ENCODE measurements at regions not wholly inside any gene's neighbourhood (a gene's known extent, or its start where the extent isn't known, plus 50 kb on each side); places are given as distances from the start of the nearest gene placed in this dataset.
A peak's percentile ranks its signal among the peaks of the same experiment; 100 is the strongest.

DNA sequence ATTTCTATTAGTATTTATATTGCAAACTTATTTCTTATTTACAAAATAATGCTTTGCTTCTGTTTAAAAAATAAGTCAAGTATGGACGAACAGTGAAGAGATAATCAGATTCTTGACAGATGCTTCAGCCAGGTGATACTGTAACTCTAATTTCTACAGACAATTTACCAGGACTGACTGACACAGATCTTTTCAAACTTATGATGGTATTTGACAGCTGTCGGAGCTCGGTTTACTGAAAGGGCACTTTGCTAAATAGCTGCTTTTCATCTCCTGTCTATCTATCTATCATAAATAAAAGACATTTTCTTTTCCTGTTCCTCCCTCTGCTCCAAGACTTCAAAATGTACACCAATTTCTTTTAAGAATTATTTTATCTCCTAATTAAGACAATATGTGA is 422.5 kb upstream of the SLC8A1 start:
- no peak overlapping the region for H3K4me3 ChIP-seq (ENCODE audit: low read length)
- WGBS (ENCODE audit: insufficient coverage), result no CpG with 5 or more reads among the region's 3 CpGs
- H3K36me3 ChIP-seq (ENCODE audit: control insufficient read depth, insufficient read depth, low read length), result no peaks in the 10 kb centered on the region
- H3K27me3 ChIP-seq (ENCODE audit: control insufficient read depth, insufficient read depth, low read length), result no peaks in the 10 kb centered on the region
- no peaks in the 10 kb centered on the region for H3K4me1 ChIP-seq (ENCODE audit: control insufficient read depth, insufficient read depth, low read length)
- H3K27ac ChIP-seq (ENCODE audit: low read length), result no peak overlapping the region
- DNase-seq, result no peak
- no peaks in the 10 kb centered on the region for H3K9me3 ChIP-seq (replicated peaks; ENCODE audit: control insufficient read depth, low read depth, low read length)

DNA sequence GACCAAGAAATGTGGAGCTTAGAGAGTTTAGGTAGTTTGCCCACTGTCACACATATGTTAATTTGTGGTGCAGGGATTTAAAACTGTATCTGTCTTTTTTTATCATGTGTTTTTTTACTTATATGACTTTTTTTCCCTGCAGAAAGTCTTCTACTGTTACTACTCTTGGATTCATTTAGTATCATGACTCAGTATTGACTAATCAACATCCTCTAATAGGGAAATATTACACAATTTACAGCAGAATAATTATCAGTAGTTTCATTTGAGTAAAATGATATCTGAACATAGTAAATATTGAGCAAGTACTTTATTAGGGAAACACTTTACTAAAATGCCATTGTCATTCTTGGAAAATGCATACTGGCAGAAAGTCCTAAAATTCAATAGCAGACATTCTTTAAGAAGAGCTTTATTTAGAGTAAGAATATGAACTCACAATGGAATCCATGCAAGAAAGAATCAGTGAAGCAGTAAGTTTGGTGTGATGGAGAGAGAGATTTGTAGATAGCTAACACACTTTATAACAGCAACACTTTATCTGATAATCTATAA is 425.9 kb upstream of the SLC8A1 start:
- peak; percentile 1 for DNase-seq
- Histone ChIP-seq H3K4me3 (ENCODE audit: low read length) (no peak overlapping the region), H3K27me3 (ENCODE audit: control insufficient read depth, insufficient read depth, low read length) (no peaks in the 10 kb centered on the region), H3K36me3 (ENCODE audit: control insufficient read depth, insufficient read depth, low read length) (no peaks in the 10 kb centered on the region), H3K9me3 (replicated peaks; ENCODE audit: control insufficient read depth, low read depth, low read length) (no peaks in the 10 kb centered on the region), H3K4me1 (ENCODE audit: control insufficient read depth, insufficient read depth, low read length) (no peaks in the 10 kb centered on the region), H3K27ac (ENCODE audit: low read length) (no peak overlapping the region)

DNA sequence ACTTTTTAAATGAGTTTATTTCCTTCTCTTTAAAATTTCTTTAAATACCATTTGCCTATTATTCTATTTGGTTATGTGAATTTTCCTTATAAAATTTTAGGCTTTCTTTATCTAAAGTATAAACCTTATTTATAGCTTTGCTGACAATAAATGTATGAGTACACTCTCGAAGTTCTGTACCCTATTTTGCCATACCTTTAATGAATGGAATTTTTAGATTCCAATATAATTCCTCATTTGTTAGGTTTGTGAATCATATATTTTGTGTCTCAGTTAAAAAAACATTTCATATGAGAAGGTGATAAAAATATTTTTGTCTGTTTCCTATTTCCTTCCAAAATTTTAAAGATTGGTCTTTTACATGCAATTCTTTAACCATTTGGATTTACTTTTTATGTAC is 427.4 kb upstream of the SLC8A1 start:
- H3K27me3 ChIP-seq (ENCODE audit: control insufficient read depth, insufficient read depth, low read length), result no peaks in the 10 kb centered on the region
- WGBS (ENCODE audit: insufficient coverage), result no CpG with 5 or more reads among the region's 1 CpG

DNA sequence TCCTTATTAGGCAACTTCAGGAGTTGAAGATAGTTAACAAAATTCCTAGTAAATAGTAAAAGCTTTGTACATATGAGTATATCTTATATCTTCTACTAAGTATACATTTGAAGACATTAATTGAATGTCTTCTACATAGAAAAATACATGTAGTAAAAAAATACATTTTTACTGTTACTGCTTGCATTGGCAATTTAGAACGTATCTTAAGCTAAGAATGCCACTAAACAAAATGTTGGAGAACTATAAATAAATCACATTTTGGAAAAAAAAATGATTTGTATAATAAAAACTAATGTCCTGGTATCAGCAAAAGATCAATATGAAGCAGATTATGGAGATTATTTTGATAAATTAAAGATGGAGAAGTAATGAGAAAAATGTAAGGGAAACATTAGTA is 434.2 kb upstream of the SLC8A1 start:
- H3K4me1 ChIP-seq (ENCODE audit: control insufficient read depth, insufficient read depth, low read length), result no peaks in the 10 kb centered on the region

More for the DNA sequence above, 427.4 kb upstream of the SLC8A1 start:
- Histone ChIP-seq H3K36me3 (ENCODE audit: control insufficient read depth, insufficient read depth, low read length) (no peaks in the 10 kb centered on the region), H3K4me3 (ENCODE audit: low read length) (no peak overlapping the region), H3K4me1 (ENCODE audit: control insufficient read depth, insufficient read depth, low read length) (no peaks in the 10 kb centered on the region), H3K9me3 (replicated peaks; ENCODE audit: control insufficient read depth, low read depth, low read length) (no peaks in the 10 kb centered on the region), H3K27ac (ENCODE audit: low read length) (no peak overlapping the region)
- no peak for DNase-seq

DNA sequence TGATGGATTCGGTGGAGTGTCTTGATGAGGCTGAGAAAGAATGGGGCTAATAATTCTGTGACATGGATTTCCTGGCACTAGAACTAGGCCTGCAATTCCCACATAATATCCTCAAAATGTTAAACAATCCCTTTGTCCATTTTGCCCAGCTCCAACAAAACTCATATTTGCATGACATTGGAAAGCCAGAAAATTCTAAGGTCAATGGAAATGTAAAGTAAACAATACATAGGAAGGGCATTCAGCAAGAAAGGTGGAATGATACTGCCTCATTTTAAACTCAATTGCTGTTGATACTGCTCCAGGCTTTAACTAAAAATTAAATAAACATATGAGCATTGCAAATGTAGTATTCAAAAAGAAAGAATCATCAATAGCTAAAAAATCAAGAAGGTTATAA is 434.8 kb upstream of the SLC8A1 start:
- H3K27ac ChIP-seq (ENCODE audit: low read length), result no peak overlapping the region
- no peaks in the 10 kb centered on the region for H3K4me1 ChIP-seq (ENCODE audit: control insufficient read depth, insufficient read depth, low read length)
- no peaks in the 10 kb centered on the region for H3K36me3 ChIP-seq (ENCODE audit: control insufficient read depth, insufficient read depth, low read length)
- no peaks in the 10 kb centered on the region for H3K27me3 ChIP-seq (ENCODE audit: control insufficient read depth, insufficient read depth, low read length)
- no peak for DNase-seq
- no peaks in the 10 kb centered on the region for H3K9me3 ChIP-seq (replicated peaks; ENCODE audit: control insufficient read depth, low read depth, low read length)
- no peak overlapping the region for H3K4me3 ChIP-seq (ENCODE audit: low read length)
- no CpG with 5 or more reads among the region's 1 CpG for WGBS (ENCODE audit: insufficient coverage)

More for the DNA sequence above, 434.2 kb upstream of the SLC8A1 start:
- Histone ChIP-seq H3K9me3 (replicated peaks; ENCODE audit: control insufficient read depth, low read depth, low read length) (no peaks in the 10 kb centered on the region), H3K27me3 (ENCODE audit: control insufficient read depth, insufficient read depth, low read length) (no peaks in the 10 kb centered on the region), H3K36me3 (ENCODE audit: control insufficient read depth, insufficient read depth, low read length) (no peaks in the 10 kb centered on the region), H3K27ac (ENCODE audit: low read length) (no peak overlapping the region), H3K4me3 (ENCODE audit: low read length) (no peak overlapping the region)
- no peak for DNase-seq
- no CpG with 5 or more reads among the region's 1 CpG for WGBS (ENCODE audit: insufficient coverage)

DNA sequence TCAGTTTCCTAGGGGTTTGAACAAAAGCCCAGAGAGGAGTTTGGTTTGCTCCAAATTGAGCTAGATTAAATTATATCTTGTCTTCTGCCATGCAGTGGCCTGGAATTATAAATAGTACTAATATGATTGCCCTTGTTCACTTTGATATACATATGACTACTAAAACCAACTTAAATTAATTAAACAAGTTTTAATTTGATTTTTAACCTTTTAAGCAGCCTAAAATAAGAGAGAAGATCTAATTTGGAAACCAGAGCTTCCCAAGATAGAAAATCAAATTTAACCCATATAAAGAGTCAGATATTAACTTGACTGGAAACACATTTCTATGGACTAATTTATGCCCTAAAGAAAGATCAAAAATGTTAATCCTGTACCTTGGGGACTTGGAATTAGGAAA is 444.5 kb upstream of the SLC8A1 start:
- H3K27me3 ChIP-seq (ENCODE audit: control insufficient read depth, insufficient read depth, low read length), result no peaks in the 10 kb centered on the region
- H3K36me3 ChIP-seq (ENCODE audit: control insufficient read depth, insufficient read depth, low read length), result no peaks in the 10 kb centered on the region
- no peak overlapping the region for H3K4me3 ChIP-seq (ENCODE audit: low read length)
- no peaks in the 10 kb centered on the region for H3K9me3 ChIP-seq (replicated peaks; ENCODE audit: control insufficient read depth, low read depth, low read length)
- no peaks in the 10 kb centered on the region for H3K4me1 ChIP-seq (ENCODE audit: control insufficient read depth, insufficient read depth, low read length)
- H3K27ac ChIP-seq (ENCODE audit: low read length), result no peak overlapping the region
- DNase-seq, result no peak

DNA sequence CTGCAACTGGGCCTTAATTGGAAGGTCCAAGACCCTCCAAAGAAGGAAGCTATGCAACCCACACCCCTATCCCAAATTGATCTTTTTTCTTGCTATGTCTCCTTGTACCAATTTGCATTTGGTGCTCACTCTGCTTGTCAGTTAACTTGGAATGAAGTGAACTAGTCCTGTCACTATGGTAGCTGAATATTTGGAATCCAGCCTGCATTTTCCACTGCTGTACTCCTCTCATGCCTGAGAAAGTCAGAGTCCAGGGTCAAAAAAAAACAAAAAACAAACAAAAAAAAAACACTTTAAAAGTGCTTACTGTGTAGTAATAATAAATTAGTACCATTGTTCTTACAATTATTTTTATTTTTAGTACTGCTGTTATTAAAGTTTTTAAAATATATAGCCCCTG is 462.8 kb upstream of the SLC8A1 start:
- peak; percentile 55 for DNase-seq
- no peaks in the 10 kb centered on the region for H3K27me3 ChIP-seq (ENCODE audit: control insufficient read depth, insufficient read depth, low read length)

DNA sequence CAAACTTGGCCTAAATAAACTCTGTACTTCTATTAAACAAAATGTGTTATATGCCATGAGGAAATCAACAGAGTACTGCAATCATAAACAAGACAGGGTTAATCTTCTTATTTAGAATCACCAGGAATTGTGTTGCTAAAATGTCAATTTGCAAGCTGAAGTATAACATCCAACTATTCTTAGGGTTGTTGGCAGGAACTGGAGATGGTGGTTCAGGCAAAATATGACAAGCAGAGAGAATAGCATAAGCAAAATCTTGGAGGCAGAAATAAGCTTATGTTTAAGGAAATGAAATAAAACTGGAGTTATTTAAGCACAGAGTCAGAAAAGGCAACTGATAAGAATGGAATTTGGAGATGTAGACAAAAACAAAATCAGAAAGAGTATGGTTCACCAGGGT is 463.8 kb upstream of the SLC8A1 start:
- H3K27ac ChIP-seq (ENCODE audit: low read length), result no peak overlapping the region
- no peaks in the 10 kb centered on the region for H3K9me3 ChIP-seq (replicated peaks; ENCODE audit: control insufficient read depth, low read depth, low read length)
- H3K27me3 ChIP-seq (ENCODE audit: control insufficient read depth, insufficient read depth, low read length), result no peaks in the 10 kb centered on the region
- no peaks in the 10 kb centered on the region for H3K4me1 ChIP-seq (ENCODE audit: control insufficient read depth, insufficient read depth, low read length)
- peak; percentile 31 for DNase-seq
- no peak overlapping the region for H3K4me3 ChIP-seq (ENCODE audit: low read length)
- H3K36me3 ChIP-seq (ENCODE audit: control insufficient read depth, insufficient read depth, low read length), result no peaks in the 10 kb centered on the region

More for the DNA sequence above, 462.8 kb upstream of the SLC8A1 start:
- Histone ChIP-seq H3K36me3 (ENCODE audit: control insufficient read depth, insufficient read depth, low read length) (no peaks in the 10 kb centered on the region), H3K27ac (ENCODE audit: low read length) (no peak overlapping the region), H3K4me3 (ENCODE audit: low read length) (no peak overlapping the region), H3K9me3 (replicated peaks; ENCODE audit: control insufficient read depth, low read depth, low read length) (no peaks in the 10 kb centered on the region), H3K4me1 (ENCODE audit: control insufficient read depth, insufficient read depth, low read length) (no peaks in the 10 kb centered on the region)

DNA sequence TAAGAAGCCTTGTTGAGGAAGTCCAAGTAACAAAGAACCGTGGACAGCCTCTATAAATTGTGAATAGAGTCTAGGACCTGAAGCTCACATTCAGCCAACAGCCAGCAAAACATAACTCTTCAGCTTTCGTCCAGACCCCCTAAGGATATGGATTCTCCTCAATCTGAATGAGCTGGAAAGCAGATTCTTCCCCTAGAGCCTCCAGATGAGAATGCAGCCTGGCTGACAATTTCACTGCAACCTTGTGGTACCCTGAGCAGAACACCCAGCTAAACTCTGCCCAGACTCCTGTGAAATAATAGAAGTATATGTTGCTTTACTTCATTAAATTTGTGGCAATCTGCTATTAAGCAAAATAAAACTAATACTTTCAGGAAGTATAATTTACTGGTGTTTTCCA is 483.5 kb upstream of the SLC8A1 start:
- H3K27me3 ChIP-seq (ENCODE audit: control insufficient read depth, insufficient read depth, low read length), result no peaks in the 10 kb centered on the region
- H3K4me3 ChIP-seq (ENCODE audit: low read length), result no peak overlapping the region
- no peaks in the 10 kb centered on the region for H3K4me1 ChIP-seq (ENCODE audit: control insufficient read depth, insufficient read depth, low read length)
- DNase-seq, result no peak
- no peak overlapping the region for H3K27ac ChIP-seq (ENCODE audit: low read length)
- no peaks in the 10 kb centered on the region for H3K36me3 ChIP-seq (ENCODE audit: control insufficient read depth, insufficient read depth, low read length)
- 43% methylated on average over 1 of the region's 2 CpGs for WGBS (ENCODE audit: insufficient coverage)
- H3K9me3 ChIP-seq (replicated peaks; ENCODE audit: control insufficient read depth, low read depth, low read length), result no peaks in the 10 kb centered on the region

DNA sequence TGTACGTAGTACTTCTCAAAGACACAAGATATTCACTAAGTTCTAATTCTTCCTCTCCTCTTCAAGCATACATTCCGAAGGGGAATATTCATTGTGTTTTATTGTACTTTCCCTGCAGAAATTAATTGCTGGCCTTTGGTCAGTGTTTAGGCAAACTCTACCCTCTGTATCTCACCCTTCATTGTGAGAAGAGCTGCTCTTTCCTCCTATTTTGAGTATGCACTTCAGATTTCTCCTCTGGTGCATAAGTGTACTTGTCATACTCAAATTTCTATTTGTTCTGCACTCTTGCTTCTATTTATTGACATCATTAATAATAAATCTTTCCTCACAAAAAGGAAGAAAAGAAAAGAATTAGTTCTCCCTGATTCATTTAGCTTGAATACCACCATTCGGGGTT is 485.4 kb upstream of the SLC8A1 start:
- Histone ChIP-seq H3K27ac (ENCODE audit: low read length) (no peak overlapping the region), H3K36me3 (ENCODE audit: control insufficient read depth, insufficient read depth, low read length) (no peaks in the 10 kb centered on the region), H3K9me3 (replicated peaks; ENCODE audit: control insufficient read depth, low read depth, low read length) (no peaks in the 10 kb centered on the region), H3K4me3 (ENCODE audit: low read length) (no peak overlapping the region), H3K4me1 (ENCODE audit: control insufficient read depth, insufficient read depth, low read length) (no peaks in the 10 kb centered on the region), H3K27me3 (ENCODE audit: control insufficient read depth, insufficient read depth, low read length) (no peaks in the 10 kb centered on the region)
- no peak for DNase-seq
- no CpG with 5 or more reads among the region's 3 CpGs for WGBS (ENCODE audit: insufficient coverage)

DNA sequence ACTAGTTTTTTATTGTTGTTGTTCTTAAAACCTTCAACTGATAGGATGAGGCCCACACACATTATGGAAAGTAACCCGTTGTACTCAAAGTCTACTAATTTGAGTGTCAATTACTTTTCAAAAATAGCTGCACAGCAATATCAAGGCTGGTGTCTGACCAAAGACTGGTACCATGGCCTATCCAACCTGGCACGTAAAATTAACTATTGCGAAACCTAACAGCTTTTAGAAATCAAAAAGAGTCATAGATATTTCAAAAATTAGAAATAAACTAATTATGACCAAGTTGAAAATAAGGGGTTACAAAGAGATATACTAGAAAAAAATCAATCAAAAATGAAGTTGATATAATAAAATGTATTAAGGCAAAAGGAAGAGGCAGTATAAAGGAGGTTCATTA is 501.5 kb upstream of the SLC8A1 start:
- no CpG with 5 or more reads among the region's 3 CpGs for WGBS (ENCODE audit: insufficient coverage)
- Histone ChIP-seq H3K27ac (ENCODE audit: low read length) (no peak overlapping the region), H3K4me1 (ENCODE audit: control insufficient read depth, insufficient read depth, low read length) (no peaks in the 10 kb centered on the region), H3K36me3 (ENCODE audit: control insufficient read depth, insufficient read depth, low read length) (no peaks in the 10 kb centered on the region), H3K4me3 (ENCODE audit: low read length) (no peak overlapping the region), H3K9me3 (replicated peaks; ENCODE audit: control insufficient read depth, low read depth, low read length) (no peaks in the 10 kb centered on the region), H3K27me3 (ENCODE audit: control insufficient read depth, insufficient read depth, low read length) (no peaks in the 10 kb centered on the region)
- no peak for DNase-seq

Data from muscle of leg (tissue), 3 donors.